ENCODE measurements at regions not wholly inside any gene's neighbourhood (a gene's known extent, or its start where the extent isn't known, plus 50 kb on each side); places are given as distances from the start of the nearest gene placed in this dataset.

DNA sequence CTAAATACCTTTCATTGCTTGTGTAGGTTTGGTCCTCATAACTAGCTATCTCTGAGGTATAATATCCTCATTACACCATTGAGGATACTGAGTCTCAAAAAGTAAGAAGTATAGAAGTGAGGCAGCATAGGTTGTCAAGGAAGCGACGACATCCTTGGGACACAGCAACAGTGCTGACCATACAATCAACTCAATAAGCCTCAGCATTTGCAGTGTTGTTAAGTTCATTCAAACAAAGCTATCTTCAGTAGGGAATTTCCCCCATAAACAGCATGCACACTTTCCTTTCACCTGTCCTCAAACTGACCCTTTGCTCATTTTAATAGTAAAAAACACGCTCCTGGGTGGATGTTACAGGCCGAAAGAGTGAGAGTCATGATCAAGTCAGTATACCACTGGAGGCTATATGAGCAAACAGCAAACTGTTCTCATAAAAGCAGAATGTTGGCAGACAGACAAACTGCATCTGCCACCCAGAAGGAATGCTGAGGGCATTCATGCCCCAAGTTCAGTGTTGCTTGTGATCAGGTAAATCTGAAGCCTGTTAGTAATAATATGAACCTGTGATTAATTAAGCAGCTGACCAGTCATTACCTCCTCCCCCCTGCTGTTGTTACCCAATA lies 756.2 kb upstream of the TENM4 start:
- DNase-seq (ENCODE audit: low read depth in 2 of 3, low spot score in 2 of 3): no peak

DNA sequence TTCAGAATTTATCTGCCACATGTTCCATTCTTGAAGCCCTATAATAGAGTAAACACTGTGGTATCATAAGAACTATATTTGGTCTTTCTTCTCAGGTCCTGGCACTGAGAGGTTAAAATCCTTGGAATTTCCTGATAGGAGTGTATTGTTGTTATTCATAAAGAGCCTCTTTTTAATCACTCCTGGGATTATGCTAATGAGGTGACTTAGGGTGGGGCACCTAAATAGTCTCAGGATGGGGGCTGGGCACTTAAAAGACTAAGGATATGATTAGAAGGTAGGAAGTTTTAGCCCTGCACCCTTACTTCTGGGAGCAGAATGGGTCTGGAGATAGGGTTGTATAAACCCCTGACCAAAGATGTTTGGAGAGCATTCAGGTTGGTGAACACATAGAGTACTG lies 755.2 kb upstream of the TENM4 start:
- no peak for DNase-seq (ENCODE audit: low read depth in 2 of 3, low spot score in 2 of 3)

GRCh38 chr11:80194625-80195024 lies 753.8 kb upstream of the TENM4 start:
- DNase-seq (ENCODE audit: low read depth in 2 of 3, low spot score in 2 of 3): no peak

GRCh38 chr11:80194016-80194415 lies 753.2 kb upstream of the TENM4 start:
- no peak for DNase-seq (ENCODE audit: low read depth in 2 of 3, low spot score in 2 of 3)

GRCh38 chr11:80188076-80188627 lies 747.3 kb upstream of the TENM4 start:
- DNase-seq (ENCODE audit: low read depth in 2 of 3, low spot score in 2 of 3): no peak

DNA sequence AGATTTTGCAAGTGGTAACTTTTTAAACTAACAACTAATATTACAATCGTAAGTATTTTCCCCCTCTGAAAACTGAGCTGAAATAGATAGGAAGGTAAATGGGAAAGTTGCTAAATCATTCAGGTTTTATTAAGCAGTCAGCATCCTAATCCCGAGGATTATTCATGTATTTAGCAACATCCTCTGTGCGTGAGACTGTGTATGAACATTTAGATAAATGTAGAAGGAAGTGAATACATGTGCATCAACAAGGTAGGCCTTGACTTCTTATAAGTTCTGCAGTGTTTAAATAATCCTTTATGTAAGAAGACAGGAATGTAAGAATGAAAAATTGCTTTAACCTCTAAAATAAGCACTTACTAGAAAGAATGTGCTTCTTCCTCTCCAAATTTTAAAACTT lies 745.9 kb upstream of the TENM4 start:
- no peak for DNase-seq (ENCODE audit: low read depth in 2 of 3, low spot score in 2 of 3)

DNA sequence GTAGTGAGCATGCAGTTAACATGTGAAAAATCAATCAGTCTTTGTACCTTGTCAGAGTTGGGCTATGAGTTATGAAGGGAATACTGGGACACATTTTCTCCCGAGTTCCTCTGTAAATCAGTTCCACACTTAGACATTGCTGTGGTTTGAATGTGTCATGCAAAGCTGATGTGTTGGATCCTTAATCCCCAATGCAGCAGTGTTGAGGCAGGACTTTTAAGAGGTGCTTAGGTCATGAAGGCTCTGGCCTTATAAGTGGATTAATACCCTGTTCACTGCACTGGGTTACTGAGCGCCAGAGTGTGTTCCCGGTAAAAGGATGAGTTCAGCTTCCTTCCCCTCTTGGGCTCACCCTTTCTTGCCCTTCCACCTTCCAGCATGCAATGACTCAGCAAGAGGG lies 742.1 kb upstream of the TENM4 start:
- DNase-seq (ENCODE audit: low read depth in 2 of 3, low spot score in 2 of 3): no peak

- DNase-seq (ENCODE audit: low read depth in 2 of 3, low spot score in 2 of 3): no peak
These were observed 732.7 kb upstream of the TENM4 start for GRCh38 chr11:80173371-80174136.

- no peak for DNase-seq (ENCODE audit: low read depth in 2 of 3, low spot score in 2 of 3)
These were observed 728.0 kb upstream of the TENM4 start for GRCh38 chr11:80168796-80169195.

DNA sequence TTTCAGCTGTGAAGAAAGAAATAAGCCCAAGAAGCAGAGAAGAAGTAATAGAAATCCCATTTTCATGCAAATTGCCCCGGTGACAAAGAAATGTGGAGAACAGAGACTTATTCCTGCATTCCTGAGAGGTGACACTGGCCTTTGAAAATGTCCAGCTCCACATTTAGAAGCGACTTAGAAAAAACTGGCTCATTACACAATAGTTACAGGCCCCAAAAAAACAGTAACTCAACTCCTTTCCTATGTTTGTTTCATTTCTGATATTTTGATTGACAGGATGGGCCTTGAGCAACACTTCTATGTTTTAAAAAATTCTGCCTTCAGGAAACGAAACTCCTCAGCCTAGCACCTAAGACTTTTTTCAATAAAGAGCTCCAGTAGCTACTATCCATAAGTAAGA lies 726.9 kb upstream of the TENM4 start:
- no peak for DNase-seq (ENCODE audit: low read depth in 2 of 3, low spot score in 2 of 3)

DNA sequence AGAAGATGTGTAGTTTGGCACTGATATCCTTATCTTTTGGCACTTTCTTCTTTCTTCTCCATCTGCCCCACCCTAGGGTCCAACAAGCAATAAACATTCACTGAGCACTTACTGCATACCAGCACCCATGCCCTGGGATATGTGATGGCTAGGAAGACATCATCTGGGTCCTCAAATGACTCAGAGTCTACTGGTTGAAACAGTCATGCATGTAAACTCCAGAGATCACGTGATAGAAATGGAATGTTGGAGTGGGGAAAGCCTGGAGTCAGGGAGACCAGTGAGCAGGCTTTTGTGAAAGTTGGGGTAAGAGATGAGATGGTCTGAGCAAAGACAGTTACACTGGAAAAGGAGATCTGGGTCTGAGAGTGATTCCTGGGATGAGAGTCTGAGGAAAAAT lies 724.9 kb upstream of the TENM4 start:
- no peak for DNase-seq (ENCODE audit: low read depth in 2 of 3, low spot score in 2 of 3)

DNA sequence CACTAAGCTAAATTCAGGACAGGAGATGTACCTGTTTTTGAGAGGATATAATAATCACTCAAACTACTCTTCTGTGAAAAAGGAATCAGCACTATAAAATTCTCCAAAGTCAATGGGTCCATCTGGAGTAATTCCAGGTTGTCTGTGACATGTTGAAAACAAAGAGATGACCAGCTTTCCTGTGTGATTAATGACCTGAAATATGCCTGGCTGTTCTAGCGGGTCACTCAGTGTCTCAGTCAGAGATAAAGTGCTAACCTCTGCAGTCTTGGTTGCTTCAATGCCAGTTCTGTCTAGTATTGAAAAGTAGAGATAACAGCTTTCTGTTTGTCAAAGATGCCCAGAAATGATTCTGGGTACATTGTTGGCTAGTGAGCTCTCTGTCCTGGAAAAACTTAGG lies 722.6 kb upstream of the TENM4 start:
- DNase-seq (ENCODE audit: low read depth in 2 of 3, low spot score in 2 of 3): no peak

- no peak for DNase-seq (ENCODE audit: low read depth in 2 of 3, low spot score in 2 of 3)
These were observed 722.2 kb upstream of the TENM4 start for GRCh38 chr11:80163011-80163410.

DNA sequence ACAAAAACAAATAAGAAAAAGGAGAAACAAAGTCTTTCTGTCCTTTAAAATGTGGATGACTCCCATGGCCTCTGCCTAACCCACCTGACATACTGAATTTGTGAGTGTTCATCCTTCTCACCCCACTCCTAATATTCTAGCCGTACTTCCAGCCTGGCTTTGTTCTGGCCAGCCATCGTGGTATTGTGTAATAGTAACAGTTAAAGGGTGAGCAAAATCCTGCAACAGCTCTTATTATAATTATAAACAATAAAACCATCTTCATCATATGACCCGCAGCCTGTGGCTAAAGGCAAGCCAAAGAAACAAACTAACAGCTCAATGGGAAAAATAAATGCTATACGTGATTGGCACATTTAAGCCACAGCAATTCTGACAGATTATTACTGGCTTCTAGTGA lies 721.6 kb upstream of the TENM4 start:
- DNase-seq (ENCODE audit: low read depth in 2 of 3, low spot score in 2 of 3): no peak

- no peak for DNase-seq (ENCODE audit: low read depth in 2 of 3, low spot score in 2 of 3)
These were observed 716.6 kb upstream of the TENM4 start for GRCh38 chr11:80157447-80157846.

- no peak for DNase-seq (ENCODE audit: low read depth in 2 of 3, low spot score in 2 of 3)
These were observed 715.2 kb upstream of the TENM4 start for GRCh38 chr11:80156062-80156461.

GRCh38 chr11:80155412-80156017 lies 714.7 kb upstream of the TENM4 start:
- no peak for DNase-seq (ENCODE audit: low read depth in 2 of 3, low spot score in 2 of 3)

GRCh38 chr11:80146232-80146631 lies 705.4 kb upstream of the TENM4 start:
- no peak for DNase-seq (ENCODE audit: low read depth in 2 of 3, low spot score in 2 of 3)

DNA sequence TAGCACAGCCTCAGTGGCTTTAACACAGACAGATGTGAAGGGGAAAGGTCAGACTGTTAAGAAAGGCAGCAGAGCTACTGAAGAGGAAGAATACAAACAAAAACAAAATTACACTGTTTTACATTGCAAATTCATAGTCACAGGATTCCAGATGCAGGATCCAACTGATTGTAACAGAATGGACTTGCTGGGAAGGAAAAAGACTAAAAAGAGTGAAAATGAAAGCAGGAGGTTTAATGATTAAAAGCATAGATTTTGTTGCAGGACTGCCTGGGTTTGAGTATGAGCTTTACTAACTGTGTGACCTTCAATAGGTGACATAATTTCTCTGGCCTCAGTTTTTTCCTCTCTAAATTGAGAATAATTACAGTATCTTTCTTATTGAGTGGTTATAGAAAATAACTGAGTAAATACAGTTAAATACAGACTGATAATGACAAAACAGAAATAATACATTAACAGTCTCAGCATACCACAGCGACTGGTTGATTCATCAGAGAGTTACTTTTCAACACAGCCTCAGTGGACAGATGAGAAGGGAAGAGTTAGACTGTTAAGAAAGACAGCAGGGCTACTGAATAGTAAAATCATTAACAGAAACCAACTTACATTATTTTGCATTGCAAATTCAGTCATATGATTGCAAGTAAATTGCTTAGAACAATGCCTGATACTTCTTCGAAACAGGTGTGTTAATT lies 704.2 kb upstream of the TENM4 start:
- DNase-seq (ENCODE audit: low read depth in 2 of 3, low spot score in 2 of 3): no peak

- DNase-seq (ENCODE audit: low read depth in 2 of 3, low spot score in 2 of 3): no peak
These were observed 696.2 kb upstream of the TENM4 start for GRCh38 chr11:80136991-80137390.

DNA sequence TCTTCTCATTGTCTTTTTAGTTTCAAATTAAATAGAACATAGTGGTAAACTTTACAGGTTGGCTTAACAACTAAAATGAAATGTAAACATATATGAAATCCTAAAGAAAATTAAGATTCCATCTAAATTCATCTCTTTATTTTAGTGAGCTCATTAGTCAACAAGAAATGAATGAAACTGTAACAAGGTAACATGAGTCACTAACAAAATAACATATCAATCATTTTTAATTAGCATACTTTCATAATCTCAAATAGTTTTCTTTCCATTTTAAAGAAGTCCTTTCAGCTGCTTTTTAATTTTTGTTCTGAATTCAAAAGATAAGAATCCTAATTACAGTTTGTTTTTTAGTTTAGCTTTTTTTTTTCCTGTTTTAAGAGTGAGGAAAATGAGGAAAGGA lies 688.6 kb upstream of the TENM4 start:
- no peak for DNase-seq (ENCODE audit: low read depth in 2 of 3, low spot score in 2 of 3)

- no peak for DNase-seq (ENCODE audit: low read depth in 2 of 3, low spot score in 2 of 3)
These were observed 681.4 kb upstream of the TENM4 start for GRCh38 chr11:80122211-80122610.

Measured in activated CD8-positive, alpha-beta memory T cell treated with anti-CD3 and anti-CD28 coated beads for 48 hours (primary cell).